GM18502 (cell line): ENCODE measurements at regions not wholly inside any gene's neighbourhood (a gene's known extent, or its start where the extent isn't known, plus 50 kb on each side); places are given as distances from the start of the nearest gene placed in this dataset.

Experiments used
- ATAC-seq: cut with Tn5 transposase; IDR thresholded peaks from one replicate; pipeline ENCODE4 v1.9.1; 2021; ENCODE audit warnings: mild to moderate bottlenecking; ENCODE audit not compliant: unreplicated experiment, poor library complexity

- no peak for ATAC-seq
These were observed 314.5 kb upstream of the TLE4 start for GRCh38 chr9:79257228-79257781.

- ATAC-seq, result no peak
These were observed 313.9 kb upstream of the TLE4 start for GRCh38 chr9:79257790-79258351.

- ATAC-seq, result no peak
These were observed 311.9 kb upstream of the TLE4 start for GRCh38 chr9:79259858-79260257.

- ATAC-seq, result no peak
These were observed 308.1 kb upstream of the TLE4 start for GRCh38 chr9:79263628-79264027.

GRCh38 chr9:79264041-79264440, 307.7 kb upstream of the TLE4 start:
- ATAC-seq, result no peak

- ATAC-seq, result no peak
These were observed 307.0 kb upstream of the TLE4 start for GRCh38 chr9:79264511-79265355.

GRCh38 chr9:79266986-79267385, 304.8 kb upstream of the TLE4 start:
- no peak for ATAC-seq

DNA sequence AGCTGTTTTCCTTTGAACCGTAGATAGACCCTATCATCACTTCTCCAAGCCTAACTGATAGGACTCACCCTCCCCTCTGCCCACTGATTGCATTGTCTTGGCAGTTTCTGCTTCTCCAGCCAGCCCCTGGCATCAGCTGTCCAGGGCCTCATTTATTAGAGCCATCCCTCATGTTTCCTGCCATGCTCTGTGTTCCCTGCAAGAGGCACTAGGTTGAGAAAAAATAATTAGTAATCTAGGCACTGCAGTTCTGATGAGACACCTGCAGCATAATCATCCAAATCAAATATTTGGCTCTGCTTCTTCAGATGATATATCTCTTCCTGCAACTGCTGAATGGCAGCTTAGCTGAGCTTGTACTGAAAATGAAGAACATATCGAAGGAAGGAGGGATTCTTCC, 303.0 kb upstream of the TLE4 start:
- no peak for ATAC-seq

DNA sequence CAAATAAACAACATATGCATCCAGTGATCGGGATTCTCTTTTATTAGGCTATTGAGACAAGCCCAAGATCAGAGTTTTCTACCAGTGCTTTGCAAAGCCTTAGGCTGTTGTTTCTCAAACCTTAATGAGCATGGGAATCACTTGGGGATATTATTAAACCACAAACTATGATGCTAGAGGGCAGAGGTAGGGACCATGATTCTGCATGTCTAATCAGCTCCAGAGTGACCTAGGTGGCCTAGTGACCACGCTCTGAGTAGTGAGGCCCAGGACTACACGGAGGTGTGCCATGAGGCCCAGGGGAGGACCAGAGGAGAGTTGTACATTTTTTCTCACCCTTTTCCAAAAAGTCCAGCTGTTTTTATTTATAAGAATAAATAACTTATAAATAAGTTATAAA, 298.5 kb upstream of the TLE4 start:
- ATAC-seq, result no peak

- ATAC-seq, result no peak
These were observed 292.4 kb upstream of the TLE4 start for GRCh38 chr9:79279356-79279755.

- no peak for ATAC-seq
These were observed 291.1 kb upstream of the TLE4 start for GRCh38 chr9:79280691-79281090.

GRCh38 chr9:79284081-79284480, 287.7 kb upstream of the TLE4 start:
- ATAC-seq, result no peak

DNA sequence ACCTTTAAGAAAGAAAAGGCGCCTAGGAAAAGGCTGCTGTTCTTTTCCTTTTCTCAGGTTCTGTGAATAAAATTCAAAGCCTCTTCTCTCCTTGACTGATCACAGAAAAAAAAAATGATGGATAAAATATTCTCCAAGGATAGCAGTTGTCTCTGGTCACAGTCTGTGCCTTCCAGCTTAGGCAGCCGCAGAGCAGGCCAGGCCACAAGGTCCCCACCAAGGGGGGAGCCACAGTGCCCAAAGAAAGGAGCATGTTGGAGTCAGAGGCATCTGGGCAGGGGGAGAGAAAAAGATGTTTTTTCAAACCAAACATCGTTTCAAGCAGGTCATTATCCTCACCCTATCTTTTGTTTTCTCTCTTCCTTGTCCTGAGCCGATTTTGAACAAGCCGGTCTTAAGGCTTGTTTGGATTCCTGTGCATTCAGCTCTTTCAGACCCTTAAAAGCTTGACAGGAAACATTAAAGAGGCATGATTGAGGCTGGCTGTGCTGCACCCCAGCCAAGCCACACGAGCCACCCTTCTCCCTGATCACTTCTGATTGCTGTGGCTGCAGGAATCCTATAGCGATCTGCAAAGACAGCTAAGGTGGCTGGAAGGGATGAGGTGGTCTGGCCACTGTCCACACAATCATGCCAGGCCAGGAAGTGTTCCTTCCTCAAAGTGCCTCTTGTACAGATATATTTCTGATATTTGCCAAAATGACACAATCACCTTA, 284.6 kb upstream of the TLE4 start:
- ATAC-seq, result no peak

DNA sequence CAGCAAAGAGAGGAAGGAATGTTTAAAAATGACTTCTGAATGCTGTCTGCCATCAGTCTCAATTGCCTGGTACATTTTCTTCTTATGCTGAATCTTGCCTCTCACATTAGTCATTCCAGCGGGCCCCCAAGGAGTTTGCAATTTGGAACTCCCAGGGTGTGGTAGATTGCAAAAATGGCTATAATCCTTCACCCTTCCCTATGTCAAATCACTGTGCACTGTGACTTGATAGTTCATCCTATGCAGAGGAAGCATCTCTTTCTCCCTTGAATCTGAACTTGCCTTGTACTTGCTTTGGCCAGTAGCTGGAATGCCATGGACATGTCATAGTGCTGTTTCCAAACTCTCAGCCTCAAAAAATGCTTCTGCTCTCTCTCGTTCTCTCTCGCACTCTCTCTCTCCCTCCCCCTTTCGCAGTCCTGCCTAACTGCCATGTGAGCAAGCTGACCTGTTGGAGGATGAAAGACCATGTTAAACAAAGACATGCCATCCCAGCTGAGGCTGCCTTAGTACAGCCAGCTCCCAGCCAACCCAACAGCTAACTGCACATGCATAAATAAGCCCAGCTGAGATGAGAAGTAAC, 284.0 kb upstream of the TLE4 start:
- no peak for ATAC-seq

GRCh38 chr9:79289856-79290255, 281.9 kb upstream of the TLE4 start:
- ATAC-seq, result no peak

- no peak for ATAC-seq
These were observed 279.0 kb upstream of the TLE4 start for GRCh38 chr9:79292731-79293280.

- no peak for ATAC-seq
These were observed 271.7 kb upstream of the TLE4 start for GRCh38 chr9:79300068-79300467.

DNA sequence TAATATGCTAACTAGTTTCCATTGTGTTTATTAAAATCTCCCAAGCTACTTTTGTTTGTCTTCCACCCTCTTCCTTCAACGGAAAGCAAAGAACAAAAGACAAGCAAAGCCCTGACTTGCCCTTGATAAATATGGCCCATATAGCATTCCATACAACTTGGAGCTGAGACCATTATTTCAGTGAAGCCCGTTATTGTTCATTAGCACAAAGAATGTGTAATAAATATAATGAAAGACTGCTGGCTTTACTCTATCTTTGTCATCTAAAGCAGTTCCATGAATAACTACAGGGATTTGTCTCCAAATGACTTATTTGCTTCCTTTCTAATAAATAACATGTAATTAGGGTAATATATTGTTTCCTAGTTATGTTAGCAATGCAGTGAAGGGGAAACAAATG, 270.7 kb upstream of the TLE4 start:
- ATAC-seq, result no peak

- no peak for ATAC-seq
These were observed 270.0 kb upstream of the TLE4 start for GRCh38 chr9:79301551-79302391.

DNA sequence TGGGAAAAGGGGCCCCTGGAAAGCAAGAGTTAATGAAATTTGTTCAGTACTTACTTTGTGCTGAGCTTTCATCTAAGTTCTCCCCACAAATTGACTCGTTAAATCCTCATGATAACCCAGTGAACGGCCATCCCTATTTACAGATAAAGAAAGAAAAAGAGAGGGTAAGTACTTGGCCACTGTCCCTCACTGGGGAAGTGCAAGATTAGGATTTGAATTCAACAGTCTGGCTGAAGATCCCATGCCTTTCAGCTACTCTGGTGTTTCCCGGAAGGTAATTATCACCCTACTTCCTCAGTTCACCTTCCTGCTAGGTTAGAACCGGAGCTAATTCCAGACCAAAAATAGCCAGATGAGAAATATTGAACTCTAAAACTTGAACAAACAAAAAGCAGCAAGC, 269.2 kb upstream of the TLE4 start:
- ATAC-seq, result no peak
